Mesothelial cell of epicardium (in vitro differentiated cells): ENCODE measurements at regions not wholly inside any gene's neighbourhood (a gene's known extent, or its start where the extent isn't known, plus 50 kb on each side); places are given as distances from the start of the nearest gene placed in this dataset.

Experiments
- DNase-seq, 2 experiments: peaks; one replicate each; pipeline ENCODE4 v3.0.0; 2021; ENCODE audit warnings: low spot score in 2 of 2; ENCODE audit not compliant: unreplicated experiment in 2 of 2
- H3K27ac Mint-ChIP-seq: 2 replicates; pipeline ENCODE4 v1.8.0; 2021; ENCODE audit warnings: mixed read lengths
- H3K27me3 Mint-ChIP-seq: 2 replicates; pipeline ENCODE4 v1.8.0; 2021; ENCODE audit warnings: low read depth, mixed read lengths
- H3K36me3 Mint-ChIP-seq: 2 replicates; pipeline ENCODE4 v1.8.0; 2021; ENCODE audit warnings: mixed read lengths
- H3K4me1 Mint-ChIP-seq: 2 replicates; pipeline ENCODE4 v1.8.0; 2021; ENCODE audit warnings: mixed read lengths
- H3K4me3 Mint-ChIP-seq: 2 replicates; pipeline ENCODE4 v1.8.0; 2021; ENCODE audit warnings: mild to moderate bottlenecking, moderate library complexity, mixed read lengths
- H3K9me3 Mint-ChIP-seq: 2 replicates; pipeline ENCODE4 v1.8.0; 2021; ENCODE audit warnings: mixed read lengths
- TF ChIP-seq, protein P1 (sequence below): fragments of 200-600 bp; sonication (generic); IDR thresholded peaks from one replicate; pipeline ENCODE4 v1.5.0; 2021; ENCODE audit warnings: antibody characterized with exemption; ENCODE audit not compliant: unreplicated experiment

DNA sequence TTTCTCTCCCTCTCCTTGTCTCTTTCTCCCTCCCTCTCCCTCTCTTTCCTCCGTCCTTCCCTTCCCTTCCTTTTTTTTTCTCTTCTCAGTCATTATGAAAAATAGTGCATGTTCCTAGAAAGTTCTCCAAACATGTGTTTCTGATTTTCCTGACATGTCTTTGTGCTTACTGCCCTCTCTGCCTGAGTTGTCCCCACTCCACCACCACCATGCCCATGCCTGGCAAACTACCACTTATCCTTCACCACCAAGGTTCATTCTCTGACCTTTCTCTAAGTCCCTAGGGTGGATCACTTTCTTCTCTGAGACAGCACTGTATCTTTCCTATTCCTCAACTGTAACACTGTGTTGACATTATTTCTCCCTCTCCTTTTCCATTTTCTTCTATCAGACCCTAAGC is 98.2 kb downstream of the LACC1 start:
- TF ChIP-seq, protein P1, sequence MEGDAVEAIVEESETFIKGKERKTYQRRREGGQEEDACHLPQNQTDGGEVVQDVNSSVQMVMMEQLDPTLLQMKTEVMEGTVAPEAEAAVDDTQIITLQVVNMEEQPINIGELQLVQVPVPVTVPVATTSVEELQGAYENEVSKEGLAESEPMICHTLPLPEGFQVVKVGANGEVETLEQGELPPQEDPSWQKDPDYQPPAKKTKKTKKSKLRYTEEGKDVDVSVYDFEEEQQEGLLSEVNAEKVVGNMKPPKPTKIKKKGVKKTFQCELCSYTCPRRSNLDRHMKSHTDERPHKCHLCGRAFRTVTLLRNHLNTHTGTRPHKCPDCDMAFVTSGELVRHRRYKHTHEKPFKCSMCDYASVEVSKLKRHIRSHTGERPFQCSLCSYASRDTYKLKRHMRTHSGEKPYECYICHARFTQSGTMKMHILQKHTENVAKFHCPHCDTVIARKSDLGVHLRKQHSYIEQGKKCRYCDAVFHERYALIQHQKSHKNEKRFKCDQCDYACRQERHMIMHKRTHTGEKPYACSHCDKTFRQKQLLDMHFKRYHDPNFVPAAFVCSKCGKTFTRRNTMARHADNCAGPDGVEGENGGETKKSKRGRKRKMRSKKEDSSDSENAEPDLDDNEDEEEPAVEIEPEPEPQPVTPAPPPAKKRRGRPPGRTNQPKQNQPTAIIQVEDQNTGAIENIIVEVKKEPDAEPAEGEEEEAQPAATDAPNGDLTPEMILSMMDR: no peak
- Mint-ChIP-seq H3K9me3 (peaks cover 8% of the 10 kb centered on the region), H3K27ac (no peak overlapping the region), H3K36me3 (peaks cover 4% of the 10 kb centered on the region), H3K4me3 (no peak overlapping the region), H3K27me3 (peaks cover 2% of the 10 kb centered on the region), H3K4me1 (peaks cover 16% of the 10 kb centered on the region)
- DNase-seq: no peak

DNA sequence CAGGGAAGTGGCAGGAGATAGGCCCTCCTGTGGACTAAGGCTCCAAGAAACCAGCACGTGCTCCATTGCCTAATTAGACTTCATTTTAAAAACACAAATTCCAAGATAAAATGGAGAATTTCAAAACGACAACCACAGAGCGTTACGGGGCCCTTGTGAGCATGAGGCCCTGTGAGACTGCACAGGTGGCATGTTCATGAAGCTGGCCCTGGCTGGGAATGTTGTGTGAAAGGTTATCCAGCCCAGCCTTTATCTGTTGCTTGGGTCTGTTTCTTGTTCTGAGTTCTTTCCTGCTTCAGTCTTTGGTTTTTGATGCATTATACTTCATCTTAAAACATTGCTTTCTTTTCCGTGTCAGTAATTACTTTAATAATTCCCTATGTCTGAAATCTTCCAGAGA is 99.0 kb downstream of the LACC1 start:
- TF ChIP-seq, protein P1: no peak
- DNase-seq: no peak
- H3K4me3 Mint-ChIP-seq: no peak overlapping the region
- peaks cover 4% of the 10 kb centered on the region for H3K36me3 Mint-ChIP-seq
- peaks cover 8% of the 10 kb centered on the region for H3K9me3 Mint-ChIP-seq
- H3K4me1 Mint-ChIP-seq: peaks cover 16% of the 10 kb centered on the region
- peaks cover 2% of the 10 kb centered on the region for H3K27me3 Mint-ChIP-seq
- no peak overlapping the region for H3K27ac Mint-ChIP-seq

DNA sequence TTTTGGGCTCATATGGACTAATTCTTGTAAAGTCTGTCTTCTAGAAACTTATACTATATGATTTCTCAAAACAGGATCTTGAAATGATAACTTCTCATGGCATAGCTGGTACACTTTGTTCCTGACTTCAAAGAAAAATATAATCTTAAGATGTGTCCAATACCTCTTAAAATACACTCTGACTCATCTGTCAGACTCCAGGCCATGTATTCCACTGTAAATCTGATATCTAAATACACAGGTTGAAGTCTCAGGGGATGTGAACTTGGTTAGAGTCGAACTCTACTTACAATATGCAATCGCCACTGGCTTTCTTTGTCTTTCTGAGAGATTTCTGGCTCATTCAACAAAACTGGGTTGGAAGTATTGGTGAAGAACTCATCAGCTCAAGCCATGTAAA is 99.8 kb downstream of the LACC1 start:
- Mint-ChIP-seq H3K9me3 (peaks cover 8% of the 10 kb centered on the region), H3K27me3 (peaks cover 2% of the 10 kb centered on the region), H3K36me3 (peaks cover 4% of the 10 kb centered on the region), H3K4me1 (peaks cover 16% of the 10 kb centered on the region), H3K27ac (no peak overlapping the region), H3K4me3 (no peak overlapping the region)
- TF ChIP-seq, protein P1: no peak
- no peak for DNase-seq

DNA sequence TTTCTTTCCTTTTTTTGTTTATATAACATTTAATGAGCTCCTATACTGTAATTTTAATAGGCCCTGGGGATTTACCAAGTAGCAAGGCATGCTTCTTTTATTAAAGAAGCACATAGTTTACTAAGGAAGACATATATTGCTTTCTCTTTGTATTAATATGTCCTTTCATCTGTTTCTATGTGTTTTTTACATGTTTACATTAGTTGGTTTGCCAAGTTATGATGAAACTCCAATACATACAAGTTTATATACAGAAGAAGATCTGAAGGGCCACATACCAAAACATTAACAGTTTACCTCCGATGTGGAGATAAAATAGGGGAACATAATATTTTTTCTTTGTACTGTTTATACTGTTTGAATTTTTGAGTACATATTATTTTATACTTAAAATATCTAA is 100.9 kb downstream of the LACC1 start:
- DNase-seq: no peak
- no peak overlapping the region for H3K4me3 Mint-ChIP-seq
- H3K4me1 Mint-ChIP-seq: peaks cover 22% of the 10 kb centered on the region
- H3K27me3 Mint-ChIP-seq: peaks cover 2% of the 10 kb centered on the region
- peaks cover 8% of the 10 kb centered on the region for H3K9me3 Mint-ChIP-seq
- H3K27ac Mint-ChIP-seq: peak overlapping the region; percentile 15
- TF ChIP-seq, protein P1: no peak
- H3K36me3 Mint-ChIP-seq: peaks cover 4% of the 10 kb centered on the region

DNA sequence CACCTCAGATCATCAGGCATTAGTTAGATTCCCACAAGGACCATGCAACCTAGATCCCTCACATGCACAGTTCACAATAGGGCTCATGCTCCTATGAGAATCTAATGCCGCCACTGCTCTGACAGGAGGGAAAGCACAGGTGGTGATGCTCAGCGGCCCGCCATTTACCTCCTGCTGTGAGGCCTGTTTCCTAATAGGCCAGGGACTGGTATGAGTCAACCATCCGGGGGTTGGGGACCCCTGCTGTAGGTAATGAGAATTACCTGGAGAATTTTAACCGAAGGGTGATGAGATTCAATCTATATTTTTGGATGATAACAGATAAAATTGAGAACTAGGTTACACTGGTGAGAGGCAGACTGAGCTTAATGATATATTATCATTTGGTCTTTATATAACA is 101.4 kb downstream of the LACC1 start:
- no peak for DNase-seq
- H3K4me3 Mint-ChIP-seq: no peak overlapping the region
- H3K27ac Mint-ChIP-seq: no peak overlapping the region
- peaks cover 2% of the 10 kb centered on the region for H3K36me3 Mint-ChIP-seq
- TF ChIP-seq, protein P1: no peak
- H3K9me3 Mint-ChIP-seq: peaks cover 6% of the 10 kb centered on the region
- H3K27me3 Mint-ChIP-seq: peaks cover 2% of the 10 kb centered on the region
- H3K4me1 Mint-ChIP-seq: peaks cover 26% of the 10 kb centered on the region
